H9 (cell line): ENCODE measurements at regions not wholly inside any gene's neighbourhood (a gene's known extent, or its start where the extent isn't known, plus 50 kb on each side); places are given as distances from the start of the nearest gene placed in this dataset.

Experiments
- DNase-seq: peaks from one replicate; pipeline ENCODE4 v3.0.0-alpha.2; 2017
- H2AFZ ChIP-seq: one replicate; pipeline ENCODE4 v1.6.1; 2013; ENCODE audit warnings: mild to moderate bottlenecking, low read length, control low read depth, moderate library complexity
- H2AK5ac ChIP-seq: 2 replicates; pipeline ENCODE4 v1.6.1; 2013; ENCODE audit warnings: low read length, control low read depth, mixed read lengths; ENCODE audit not compliant: insufficient read length
- H2BK120ac ChIP-seq: one replicate; pipeline ENCODE4 v1.6.1; 2013; ENCODE audit warnings: low read depth, mild to moderate bottlenecking, low read length, control low read depth, inconsistent platforms; ENCODE audit not compliant: poor library complexity, severe bottlenecking
- H2BK12ac ChIP-seq: 2 replicates; pipeline ENCODE4 v1.6.1; 2013; ENCODE audit warnings: low read length, control low read depth, mixed read lengths, low read depth; ENCODE audit not compliant: insufficient read length
- H2BK15ac ChIP-seq: 2 replicates; pipeline ENCODE4 v1.6.1; 2013; ENCODE audit warnings: low read depth, low read length, control low read depth
- H2BK20ac ChIP-seq: one replicate; pipeline ENCODE4 v1.6.1; 2013; ENCODE audit warnings: low read depth, mild to moderate bottlenecking, low read length, control low read depth, inconsistent platforms; ENCODE audit not compliant: poor library complexity, severe bottlenecking
- H2BK5ac ChIP-seq: 2 replicates; pipeline ENCODE4 v1.6.1; 2013; ENCODE audit warnings: low read length, control low read depth, mixed read lengths; ENCODE audit not compliant: insufficient read length
- H3K14ac ChIP-seq: 2 replicates; pipeline ENCODE4 v1.6.1; 2013; ENCODE audit warnings: low read length, control low read depth; ENCODE audit not compliant: insufficient read depth
- H3K18ac ChIP-seq: 2 replicates; pipeline ENCODE4 v1.6.1; 2013; ENCODE audit warnings: low read depth, mild to moderate bottlenecking, mixed read lengths, low read length, control low read depth; ENCODE audit not compliant: insufficient read length
- H3K23ac ChIP-seq: 2 replicates; pipeline ENCODE4 v1.6.1; 2013; ENCODE audit warnings: low read length, control low read depth, mixed read lengths, low read depth; ENCODE audit not compliant: insufficient read length
- H3K23me2 ChIP-seq: 2 replicates; pipeline ENCODE4 v1.6.1; 2013; ENCODE audit warnings: low read depth, mild to moderate bottlenecking, mixed read lengths, low read length, control low read depth; ENCODE audit not compliant: insufficient read length, poor library complexity, severe bottlenecking
- H3K27ac ChIP-seq: 2 replicates; pipeline ENCODE4 v1.5.1; 2013; ENCODE audit warnings: low read length, control low read depth, mixed read lengths, low read depth; ENCODE audit not compliant: insufficient read length
- H3K27me3 ChIP-seq: 2 replicates; pipeline ENCODE4 v1.6.1; 2013; ENCODE audit warnings: low read length, control low read depth, inconsistent platforms; ENCODE audit not compliant: insufficient read depth
- H3K4ac ChIP-seq: 2 replicates; pipeline ENCODE4 v1.6.1; 2013; ENCODE audit warnings: low read depth, mild to moderate bottlenecking, control low read depth, inconsistent platforms, low read length, moderate library complexity
- H3K4me1 ChIP-seq: 2 replicates; pipeline ENCODE4 v1.6.1; 2013; ENCODE audit warnings: low read length, control low read depth, inconsistent platforms; ENCODE audit not compliant: insufficient read depth
- H3K4me2 ChIP-seq: 2 replicates; pipeline ENCODE4 v1.6.1; 2013; ENCODE audit warnings: low read length, control low read depth, mixed read lengths; ENCODE audit not compliant: insufficient read length, insufficient read depth
- H3K56ac ChIP-seq: 2 replicates; pipeline ENCODE4 v1.6.1; 2013; ENCODE audit warnings: low read depth, mild to moderate bottlenecking, mixed read lengths, low read length, control low read depth; ENCODE audit not compliant: insufficient read length
- H3K79me1 ChIP-seq: 2 replicates; pipeline ENCODE4 v1.6.1; 2013; ENCODE audit warnings: low read depth, mild to moderate bottlenecking, moderate library complexity, low read length, control low read depth, inconsistent platforms; ENCODE audit not compliant: insufficient read depth, poor library complexity, severe bottlenecking
- H3K79me2 ChIP-seq: 2 replicates; pipeline ENCODE4 v1.6.1; 2013; ENCODE audit warnings: low read length, control low read depth, inconsistent platforms; ENCODE audit not compliant: insufficient read depth
- H3K9ac ChIP-seq: 2 replicates; pipeline ENCODE4 v1.6.1; 2013; ENCODE audit warnings: low read length, control low read depth, mixed read lengths; ENCODE audit not compliant: insufficient read length; ENCODE audit errors: extremely low read depth
- H3K9me3 ChIP-seq: one replicate; pipeline ENCODE4 v1.6.1; 2013; ENCODE audit warnings: low read depth, low read length, inconsistent platforms; ENCODE audit not compliant: control insufficient read depth
- H3T11ph ChIP-seq: one replicate; pipeline ENCODE4 v1.6.1; 2013; ENCODE audit warnings: mild to moderate bottlenecking, low read length, control low read depth, inconsistent platforms
- H4K20me1 ChIP-seq: one replicate; pipeline ENCODE4 v1.6.1; 2013; ENCODE audit not compliant: control insufficient read depth, insufficient read length, insufficient read depth
- H4K5ac ChIP-seq: 2 replicates; pipeline ENCODE4 v1.6.1; 2013; ENCODE audit warnings: low read depth, mild to moderate bottlenecking, mixed read lengths, low read length, control low read depth; ENCODE audit not compliant: insufficient read length
- H4K8ac ChIP-seq: replicated peaks from 2 replicates; pipeline ENCODE4 v1.6.1; 2013; ENCODE audit warnings: low read length, control low read depth, mixed read lengths, low read depth; ENCODE audit not compliant: insufficient read length
- H4K91ac ChIP-seq: 2 replicates; pipeline ENCODE4 v1.6.1; 2013; ENCODE audit warnings: low read depth, mild to moderate bottlenecking, moderate library complexity, mixed read lengths, low read length, control low read depth; ENCODE audit not compliant: insufficient read length
- H3K27ac Mint-ChIP-seq, 3 experiments: 2 replicates in 2 of 3; 3 replicates in 1 of 3; pipeline ENCODE4 v1.8.0; 2020 to 2021; ENCODE audit warnings: mixed read lengths in 3 of 3, mild to moderate bottlenecking in 1 of 3, moderate library complexity in 1 of 3
- H3K27me3 Mint-ChIP-seq: 2 replicates; pipeline ENCODE4 v1.8.0; 2021; ENCODE audit warnings: low read depth, mild to moderate bottlenecking, moderate library complexity, mixed read lengths
- H3K36me3 Mint-ChIP-seq, 3 experiments: 2 replicates in 2 of 3; 3 replicates in 1 of 3; pipeline ENCODE4 v1.8.0; 2020 to 2021; ENCODE audit warnings: low read depth in 3 of 3, mixed read lengths in 3 of 3; ENCODE audit not compliant: insufficient read depth in 1 of 3
- H3K4me1 Mint-ChIP-seq, 2 experiments: 2 replicates each; pipeline ENCODE4 v1.8.0; 2020; ENCODE audit warnings: mixed read lengths in 2 of 2
- H3K4me3 Mint-ChIP-seq, 2 experiments: 2 replicates in 1 of 2; 3 replicates in 1 of 2; pipeline ENCODE4 v1.8.0; 2020 to 2021; ENCODE audit warnings: mild to moderate bottlenecking in 2 of 2, mixed read lengths in 2 of 2, moderate library complexity in 1 of 2
- H3K9me3 Mint-ChIP-seq, 2 experiments: 2 replicates in 1 of 2; 3 replicates in 1 of 2; pipeline ENCODE4 v1.8.0; 2020; ENCODE audit warnings: mild to moderate bottlenecking in 2 of 2, mixed read lengths in 2 of 2, moderate library complexity in 1 of 2
- CTCF ChIP-seq: fragments of 200-600 bp; sonication (generic); conservative IDR thresholded peaks from 3 replicates; pipeline ENCODE4 v1.8.0; 2021; ENCODE audit warnings: antibody characterized with exemption, mild to moderate bottlenecking
- WGBS: extraction: QIAGEN DNeasy Blood & Tissue Kit; methylation state at CpG from one replicate; pipeline ENCODE4 v1.1.7; 2013; ENCODE audit warnings: missing lambda C conversion rate, low lambda C conversion rate, mixed read lengths; ENCODE audit not compliant: insufficient read length; ENCODE audit errors: extremely low coverage; 5-methylcytosine and 5-hydroxymethylcytosine counted together

- WGBS = no CpG with 5 or more reads among the region's 4 CpGs
- no peak for DNase-seq
Measured at GRCh38 chr6:11855743-11856142, 77.1 kb upstream of the ADTRP start.

More at GRCh38 chr6:11855743-11856142, 77.1 kb upstream of the ADTRP start:
- Histone ChIP-seq H3K27ac (no peak overlapping the region), H3K14ac (no peak overlapping the region), H2BK20ac (no peak overlapping the region), H3K79me2 (no peaks in the 10 kb centered on the region), H4K20me1 (no peaks in the 10 kb centered on the region), H4K91ac (no peak overlapping the region), H3K79me1 (no peaks in the 10 kb centered on the region), H2BK12ac (no peak overlapping the region), H2AK5ac (no peak overlapping the region), H3T11ph (no peak overlapping the region), H3K4me1 (no peaks in the 10 kb centered on the region), H3K27me3 (no peaks in the 10 kb centered on the region), H3K9ac (no peak overlapping the region), H3K9me3 (no peaks in the 10 kb centered on the region), H2AFZ (no peak overlapping the region), H3K23ac (no peak overlapping the region), H4K5ac (no peak overlapping the region), H3K23me2 (no peaks in the 10 kb centered on the region), H3K18ac (no peak overlapping the region), H3K4ac (no peak overlapping the region), H3K56ac (no peak overlapping the region), H3K4me2 (no peak overlapping the region), H2BK15ac (no peak overlapping the region), H4K8ac (no peak overlapping the region), H2BK120ac (no peak overlapping the region), H2BK5ac (no peak overlapping the region)
- no peaks in the 10 kb centered on the region for H3K9me3 Mint-ChIP-seq
- no peak overlapping the region for H3K4me3 Mint-ChIP-seq
- H3K27me3 Mint-ChIP-seq = no peaks in the 10 kb centered on the region; the same call in 1 of the 2 replicates
- no peaks in the 10 kb centered on the region for H3K4me1 Mint-ChIP-seq
- no peaks in the 10 kb centered on the region for H3K36me3 Mint-ChIP-seq
- no peak overlapping the region for H3K27ac Mint-ChIP-seq
- no peak for TF ChIP-seq CTCF
